ENCODE measurements at regions not wholly inside any gene's neighbourhood (a gene's known extent, or its start where the extent isn't known, plus 50 kb on each side); places are given as distances from the start of the nearest gene placed in this dataset.

DNA sequence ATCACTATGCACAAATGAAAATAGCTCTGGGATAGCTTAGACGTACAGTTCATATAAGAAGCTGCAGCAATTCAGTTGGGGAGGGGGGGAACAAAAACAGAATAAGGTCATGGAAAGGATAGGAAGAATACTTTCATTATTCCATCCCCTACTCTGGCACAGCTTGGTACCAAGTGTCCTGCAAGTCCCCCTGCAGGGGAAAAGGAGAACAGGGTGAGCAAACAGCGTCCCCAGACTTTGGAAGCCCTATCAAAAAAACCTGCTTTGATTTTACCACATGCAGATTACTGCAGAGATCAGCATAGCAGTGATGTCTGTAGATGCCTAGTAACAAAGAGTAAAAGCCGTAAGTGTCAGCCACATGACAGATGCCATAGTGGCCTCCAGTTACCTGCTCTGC is 209.4 kb upstream of the NEIL3 start:
- no peak overlapping the region for H3K4me3 ChIP-seq (ENCODE audit: low read depth, low read length)
- TF ChIP-seq, protein P1, sequence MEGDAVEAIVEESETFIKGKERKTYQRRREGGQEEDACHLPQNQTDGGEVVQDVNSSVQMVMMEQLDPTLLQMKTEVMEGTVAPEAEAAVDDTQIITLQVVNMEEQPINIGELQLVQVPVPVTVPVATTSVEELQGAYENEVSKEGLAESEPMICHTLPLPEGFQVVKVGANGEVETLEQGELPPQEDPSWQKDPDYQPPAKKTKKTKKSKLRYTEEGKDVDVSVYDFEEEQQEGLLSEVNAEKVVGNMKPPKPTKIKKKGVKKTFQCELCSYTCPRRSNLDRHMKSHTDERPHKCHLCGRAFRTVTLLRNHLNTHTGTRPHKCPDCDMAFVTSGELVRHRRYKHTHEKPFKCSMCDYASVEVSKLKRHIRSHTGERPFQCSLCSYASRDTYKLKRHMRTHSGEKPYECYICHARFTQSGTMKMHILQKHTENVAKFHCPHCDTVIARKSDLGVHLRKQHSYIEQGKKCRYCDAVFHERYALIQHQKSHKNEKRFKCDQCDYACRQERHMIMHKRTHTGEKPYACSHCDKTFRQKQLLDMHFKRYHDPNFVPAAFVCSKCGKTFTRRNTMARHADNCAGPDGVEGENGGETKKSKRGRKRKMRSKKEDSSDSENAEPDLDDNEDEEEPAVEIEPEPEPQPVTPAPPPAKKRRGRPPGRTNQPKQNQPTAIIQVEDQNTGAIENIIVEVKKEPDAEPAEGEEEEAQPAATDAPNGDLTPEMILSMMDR (IDR thresholded peaks at IDR 0.05; ENCODE audit: control insufficient read depth, extremely low read depth, insufficient read depth): no peak
- DNase-seq (ENCODE audit: low read depth): no peak

DNA sequence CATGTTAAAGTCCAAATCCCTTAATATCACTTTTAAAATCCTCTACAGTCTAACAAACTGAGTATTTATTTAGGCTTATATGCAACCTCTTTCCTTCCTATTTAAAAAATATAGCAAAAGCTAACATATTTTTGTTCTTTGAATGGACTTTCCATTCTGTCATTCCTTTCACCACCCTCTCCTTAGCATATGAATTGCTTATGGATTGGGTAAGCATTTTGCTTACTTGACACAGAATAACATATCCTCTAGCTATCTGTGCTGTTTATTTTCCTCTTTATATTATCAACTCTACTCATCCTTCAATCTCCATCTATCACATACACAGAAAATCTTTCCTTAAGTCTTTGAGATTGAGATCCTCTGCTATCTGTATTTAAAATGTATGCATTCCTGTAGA is 206.1 kb upstream of the NEIL3 start:
- DNase-seq (ENCODE audit: low read depth): no peak
- TF ChIP-seq, protein P1 (IDR thresholded peaks at IDR 0.05; ENCODE audit: control insufficient read depth, extremely low read depth, insufficient read depth): no peak
- H3K4me3 ChIP-seq (ENCODE audit: low read depth, low read length): no peak overlapping the region

DNA sequence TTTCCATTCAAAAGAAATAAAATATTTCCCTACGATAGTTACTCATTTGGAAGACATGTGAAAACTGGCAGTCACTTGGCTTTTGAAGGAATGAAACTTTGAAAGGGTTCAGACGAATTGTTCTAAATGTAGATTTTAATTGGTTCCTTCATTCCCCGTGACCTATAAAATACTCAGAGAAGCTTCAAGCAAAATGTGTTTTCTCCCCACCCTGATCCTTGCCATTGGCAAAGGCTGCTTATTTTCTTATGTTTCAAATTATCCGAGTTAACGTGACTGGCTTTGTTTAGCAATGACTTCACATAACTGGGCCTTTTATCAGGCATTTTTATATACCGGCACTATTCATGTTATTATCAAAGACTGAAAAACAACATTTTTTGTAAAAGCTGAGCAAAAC is 204.1 kb upstream of the NEIL3 start:
- TF ChIP-seq, protein P1 (IDR thresholded peaks at IDR 0.05; ENCODE audit: control insufficient read depth, extremely low read depth, insufficient read depth): no peak
- no peak for DNase-seq (ENCODE audit: low read depth)

DNA sequence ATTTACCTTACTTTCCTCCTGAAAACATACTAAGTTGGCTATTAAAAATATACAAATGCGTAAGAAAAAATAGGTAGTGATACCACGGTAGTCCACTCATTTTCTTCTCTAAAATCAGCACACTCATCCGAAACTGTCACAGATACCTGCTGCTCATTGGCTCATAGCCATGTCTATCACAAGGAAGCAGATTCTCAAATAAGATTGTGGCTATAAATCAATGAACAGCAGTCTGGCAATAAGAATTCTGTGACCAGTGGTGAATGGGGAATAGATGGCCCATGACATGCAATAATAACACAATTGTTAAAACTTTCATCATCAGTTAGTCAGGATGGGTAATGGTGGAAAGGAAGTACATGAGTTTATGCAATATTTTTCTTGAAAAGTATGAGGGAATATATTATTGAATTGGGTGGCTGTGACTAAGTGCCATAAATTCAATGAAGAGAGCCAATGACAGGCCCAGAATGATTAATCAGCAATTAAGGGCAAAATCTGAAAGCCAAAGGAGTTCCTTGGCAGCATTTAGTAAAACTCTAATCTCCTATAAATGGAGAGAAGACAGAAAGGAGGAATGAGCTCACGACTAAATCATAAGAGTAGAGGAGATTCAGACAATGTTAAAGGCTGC is 202.3 kb upstream of the NEIL3 start:
- H3K4me3 ChIP-seq (ENCODE audit: low read depth, low read length): no peak overlapping the region
- TF ChIP-seq, protein P1 (IDR thresholded peaks at IDR 0.05; ENCODE audit: control insufficient read depth, extremely low read depth, insufficient read depth): no peak
- no peak for DNase-seq (ENCODE audit: low read depth)

More for the DNA sequence above, 204.1 kb upstream of the NEIL3 start:
- H3K4me3 ChIP-seq (ENCODE audit: low read depth, low read length): no peak overlapping the region

DNA sequence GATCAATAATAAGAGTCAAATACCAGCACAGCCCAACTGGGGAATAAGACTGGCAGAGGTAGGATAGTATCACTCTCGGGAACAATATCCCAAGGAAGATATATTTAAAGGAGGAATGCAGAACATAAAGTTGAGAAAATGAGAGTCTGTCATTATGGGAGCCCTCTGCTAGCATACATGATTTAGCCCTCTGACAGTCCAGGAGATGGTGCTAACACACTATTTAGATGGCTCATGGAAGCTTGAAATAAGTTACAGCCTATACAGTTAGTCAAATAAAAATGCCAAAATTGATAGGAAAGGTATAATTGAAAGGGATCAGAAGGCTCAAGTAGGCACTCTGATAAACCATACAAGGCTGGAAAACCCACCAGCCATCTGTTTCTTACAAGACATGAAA is 201.0 kb upstream of the NEIL3 start:
- TF ChIP-seq, protein P1 (IDR thresholded peaks at IDR 0.05; ENCODE audit: control insufficient read depth, extremely low read depth, insufficient read depth): peak; percentile 23; the same call in 1 of the 2 replicates
- no peak overlapping the region for H3K4me3 ChIP-seq (ENCODE audit: low read depth, low read length)
- no peak for DNase-seq (ENCODE audit: low read depth)

DNA sequence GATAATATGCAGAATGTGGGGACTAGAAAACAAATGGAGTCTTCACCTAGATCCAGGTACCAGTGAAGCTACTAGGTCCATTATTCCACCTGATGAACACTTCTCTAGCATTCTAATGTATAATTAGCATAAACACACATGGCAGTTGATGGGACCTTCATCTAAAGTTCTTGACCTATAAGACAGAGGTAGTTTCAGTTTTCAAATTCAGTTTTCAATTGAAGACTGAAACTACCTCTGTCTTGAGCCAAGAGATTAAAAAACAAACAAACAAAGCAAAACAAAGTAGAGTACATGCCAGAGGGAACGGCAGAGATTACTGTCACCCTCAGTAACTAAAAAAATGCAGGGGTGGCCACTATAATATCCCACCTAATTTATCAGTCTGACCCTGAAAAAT is 199.9 kb upstream of the NEIL3 start:
- H3K4me3 ChIP-seq (ENCODE audit: low read depth, low read length): no peak overlapping the region
- TF ChIP-seq, protein P1 (IDR thresholded peaks at IDR 0.05; ENCODE audit: control insufficient read depth, extremely low read depth, insufficient read depth): no peak
- no peak for DNase-seq (ENCODE audit: low read depth)

DNA sequence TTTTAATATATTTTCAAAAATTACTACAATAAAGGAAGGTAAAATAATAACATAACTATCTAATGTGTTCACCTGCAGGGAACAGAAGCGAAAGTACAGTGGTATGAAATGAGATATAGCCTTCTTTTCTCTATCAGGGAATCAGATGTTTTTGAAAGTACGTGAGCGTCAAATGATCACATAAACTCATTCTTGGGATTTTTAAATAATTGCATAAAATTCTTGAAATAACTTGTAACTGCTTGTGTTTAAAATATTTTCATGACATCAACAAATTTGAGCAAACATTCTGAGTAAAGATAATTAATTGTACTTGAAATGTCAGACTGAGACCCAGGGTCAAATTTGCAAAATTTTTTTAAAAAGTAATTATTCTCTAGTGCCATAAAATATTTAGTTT is 193.5 kb upstream of the NEIL3 start:
- H3K4me3 ChIP-seq (ENCODE audit: low read depth, low read length): no peak overlapping the region
- no peak for DNase-seq (ENCODE audit: low read depth)
- TF ChIP-seq, protein P1 (IDR thresholded peaks at IDR 0.05; ENCODE audit: control insufficient read depth, extremely low read depth, insufficient read depth): no peak
